ENCODE measurements at regions not wholly inside any gene's neighbourhood (a gene's known extent, or its start where the extent isn't known, plus 50 kb on each side); places are given as distances from the start of the nearest gene placed in this dataset.
A peak's percentile ranks its signal among the peaks of the same experiment; 100 is the strongest.
"Not testable (repeated sequence)": the region's sequence is repeated elsewhere in the genome, so short reads cannot be mapped to it uniquely, and the experiment has no call there.

DNA sequence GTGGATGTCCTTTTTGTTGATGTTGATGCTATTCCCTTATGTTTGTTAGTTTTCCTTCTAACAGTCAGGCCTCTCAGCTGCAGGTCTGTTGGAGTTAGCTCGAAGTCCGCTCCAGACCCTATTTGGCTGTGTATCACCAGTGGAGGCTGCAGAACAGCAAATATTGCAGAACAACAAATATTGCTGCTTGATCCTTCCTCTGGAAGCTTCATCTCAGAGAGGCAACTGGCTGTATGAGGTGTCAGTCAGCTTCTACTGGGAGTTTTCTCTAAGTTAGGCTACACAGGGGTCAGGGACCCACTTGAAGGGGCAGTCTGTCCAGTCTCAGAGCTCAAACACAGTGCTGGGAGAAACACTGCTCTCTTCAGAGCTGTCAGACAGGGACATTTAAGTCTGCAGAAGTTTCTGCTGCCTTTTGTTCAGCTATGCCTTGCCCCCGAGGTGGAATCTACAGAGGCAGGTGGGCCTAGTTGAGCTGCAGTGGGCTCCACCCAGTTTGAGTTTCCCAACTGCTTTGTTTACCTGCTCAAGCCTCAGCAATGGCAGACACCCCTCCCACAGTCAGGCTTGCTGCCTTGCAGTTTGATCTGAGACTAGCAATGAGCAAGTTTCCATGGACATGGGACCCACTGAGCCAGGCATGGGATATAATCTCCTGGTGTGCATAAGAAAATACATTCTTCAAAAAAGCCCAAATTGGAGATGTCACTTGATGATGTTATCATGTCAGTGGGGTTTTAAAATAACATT lies 99.5 kb downstream of the KDM5D start:
- no peak for DNase-seq (ENCODE audit: low read depth, low spot score)

- DNase-seq (ENCODE audit: low read depth, low spot score): no peak
Measured at GRCh38 chrY:19637651-19638347, 106.7 kb downstream of the KDM5D start.

GRCh38 chrY:19628926-19629325 lies 115.6 kb downstream of the KDM5D start:
- no peak for DNase-seq (ENCODE audit: low read depth, low spot score)

GRCh38 chrY:19622392-19622791 lies 122.1 kb downstream of the KDM5D start:
- DNase-seq (ENCODE audit: low read depth, low spot score): no peak

DNA sequence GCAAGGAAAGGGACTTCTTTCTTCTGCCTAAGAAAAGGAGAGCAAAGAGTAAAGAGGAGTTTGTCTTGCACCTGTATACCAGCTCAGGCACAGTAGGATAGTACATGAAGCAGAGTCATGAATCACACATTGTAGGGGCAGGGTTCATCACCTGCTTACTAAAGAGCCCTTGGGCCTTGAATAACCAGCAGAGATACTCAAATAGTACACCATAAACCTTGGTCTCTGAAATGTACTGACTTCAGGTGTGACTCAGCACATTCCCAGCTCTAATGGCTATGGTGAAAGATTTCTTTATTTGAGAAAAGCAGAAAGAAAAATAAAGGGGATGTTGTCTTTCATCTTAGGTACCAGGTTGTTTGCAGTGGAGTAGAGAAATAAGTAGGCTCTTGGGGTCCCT lies 122.8 kb downstream of the KDM5D start:
- no peak for DNase-seq (ENCODE audit: low read depth, low spot score)

- DNase-seq (ENCODE audit: low read depth, low spot score): no peak
Measured at GRCh38 chrY:19601113-19601512, 143.4 kb downstream of the KDM5D start.

DNA sequence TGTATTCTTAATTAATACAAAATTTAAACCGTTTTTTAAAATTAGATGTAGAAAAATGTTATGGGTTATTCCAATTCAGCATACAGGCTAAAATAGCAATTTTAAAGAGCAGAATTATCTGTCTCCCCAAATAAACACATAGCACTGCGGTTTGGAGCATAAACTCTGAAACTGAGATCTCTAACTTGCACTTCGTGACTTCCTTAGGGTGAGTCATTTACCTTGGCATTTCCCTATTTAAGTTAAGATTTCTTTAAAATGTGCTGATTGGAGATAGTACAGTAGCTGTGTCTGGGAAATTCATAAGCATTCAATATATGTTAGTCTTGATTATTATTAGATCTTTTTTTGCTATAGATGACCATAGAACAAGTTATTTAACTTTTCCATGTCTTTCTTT lies 143.8 kb downstream of the KDM5D start:
- no peak for DNase-seq (ENCODE audit: low read depth, low spot score)

- DNase-seq (ENCODE audit: low read depth, low spot score): no peak
Measured at GRCh38 chrY:19590235-19590634, 154.3 kb downstream of the KDM5D start.

GRCh38 chrY:19589664-19590063 lies 154.9 kb downstream of the KDM5D start:
- no peak for DNase-seq (ENCODE audit: low read depth, low spot score)

DNA sequence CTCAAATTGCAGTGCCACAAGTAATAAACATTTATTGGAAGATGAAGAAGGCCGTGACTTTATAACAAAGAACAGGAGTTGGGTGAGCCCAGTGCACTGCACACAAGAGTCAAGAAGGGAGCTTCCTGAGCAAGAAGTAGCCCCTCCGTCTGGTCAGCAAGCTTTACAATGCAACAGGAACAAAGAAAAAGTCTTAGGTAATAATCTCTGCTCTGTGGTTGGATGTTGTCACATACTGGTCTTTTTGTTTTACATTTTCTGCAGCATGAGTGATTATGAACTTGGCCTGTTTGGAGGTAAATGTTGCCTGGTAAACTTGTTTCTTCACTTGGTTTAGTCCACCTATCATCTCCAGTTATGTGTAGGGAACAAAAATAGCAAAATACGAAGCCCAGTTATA lies 157.2 kb downstream of the KDM5D start:
- DNase-seq (ENCODE audit: low read depth, low spot score): no peak

DNA sequence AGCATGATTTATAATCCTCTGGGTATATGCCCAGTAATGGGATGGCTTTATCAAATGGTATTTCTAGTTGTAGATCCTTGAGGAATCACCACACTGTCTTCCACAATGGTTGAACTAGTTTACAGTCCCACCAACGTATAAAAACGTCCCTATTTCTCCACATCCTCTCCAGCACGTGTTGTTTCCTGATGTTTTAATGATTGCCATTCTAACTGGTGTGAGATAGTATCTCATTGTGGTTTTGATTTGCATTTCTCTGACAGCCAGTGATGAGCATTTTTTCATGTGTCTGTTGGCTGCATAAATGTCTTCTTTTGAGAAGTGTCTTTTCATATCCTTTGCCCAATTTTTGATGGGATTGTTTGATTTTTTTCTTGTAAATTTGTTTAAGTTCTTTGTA lies 163.5 kb downstream of the KDM5D start:
- not testable (repeated sequence) for DNase-seq (ENCODE audit: low read depth, low spot score)

- DNase-seq (ENCODE audit: low read depth, low spot score): no peak
Measured at GRCh38 chrY:19578281-19578874, 166.1 kb downstream of the KDM5D start.

DNA sequence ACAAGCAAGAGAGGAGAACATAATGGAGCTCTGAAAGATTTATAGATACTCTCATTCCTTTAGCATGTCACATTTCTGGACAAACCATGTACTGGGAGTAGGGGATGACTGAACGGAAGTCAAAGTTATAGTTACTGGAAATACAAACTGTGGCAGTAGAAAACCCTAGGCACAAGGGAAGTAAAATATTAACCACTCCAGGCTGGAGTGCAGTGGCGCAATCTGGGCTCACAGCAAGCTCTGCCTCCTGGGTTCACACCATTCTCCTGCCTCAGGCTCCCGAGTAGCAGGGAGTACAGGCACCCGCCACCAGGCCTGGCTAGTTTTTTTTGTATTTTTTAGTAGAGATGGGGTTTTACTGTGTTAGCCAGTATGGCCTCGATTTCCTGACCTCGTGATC lies 167.3 kb downstream of the KDM5D start:
- no peak for DNase-seq (ENCODE audit: low read depth, low spot score)

DNA sequence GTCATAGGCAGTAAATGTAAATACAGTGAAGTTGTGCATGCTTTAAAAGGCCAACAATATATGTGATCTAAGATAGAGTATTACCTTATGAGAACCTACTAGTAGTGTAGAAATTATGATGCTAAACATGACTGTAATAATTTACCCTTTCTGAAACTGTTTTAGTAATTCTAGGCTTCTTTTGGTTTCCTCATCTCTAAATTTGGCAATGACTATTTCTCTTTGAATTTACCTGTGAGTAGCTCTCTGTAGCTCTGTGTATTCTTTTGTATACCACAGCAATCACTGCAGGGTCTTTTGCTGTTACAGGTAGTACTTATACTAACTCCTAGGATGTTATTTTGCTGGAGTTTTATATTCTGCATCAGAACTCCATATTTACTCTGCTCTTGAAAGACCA lies 169.6 kb downstream of the KDM5D start:
- DNase-seq (ENCODE audit: low read depth, low spot score): no peak

DNA sequence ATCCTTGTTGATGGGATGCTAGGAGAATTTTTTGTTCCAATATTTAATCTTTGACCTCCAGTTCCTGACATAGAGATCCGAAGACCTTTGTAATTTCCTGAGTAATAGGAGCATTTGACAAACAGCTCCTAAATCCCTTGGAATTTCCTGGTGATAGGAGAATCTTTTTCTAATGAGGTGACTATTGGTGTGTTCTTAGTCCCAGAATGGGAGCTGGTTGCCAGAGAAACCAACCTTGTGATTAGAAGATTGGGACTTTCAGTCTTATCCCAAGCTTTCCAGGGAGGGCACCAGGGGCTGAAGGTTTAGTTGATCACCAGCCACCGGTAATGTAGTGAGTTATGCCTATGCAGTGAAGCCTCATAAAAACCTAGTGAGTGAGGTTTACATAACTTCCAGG lies 170.9 kb downstream of the KDM5D start:
- no peak for DNase-seq (ENCODE audit: low read depth, low spot score)

- no peak for DNase-seq (ENCODE audit: low read depth, low spot score)
Measured at GRCh38 chrY:19570999-19571398, 173.5 kb downstream of the KDM5D start.

DNA sequence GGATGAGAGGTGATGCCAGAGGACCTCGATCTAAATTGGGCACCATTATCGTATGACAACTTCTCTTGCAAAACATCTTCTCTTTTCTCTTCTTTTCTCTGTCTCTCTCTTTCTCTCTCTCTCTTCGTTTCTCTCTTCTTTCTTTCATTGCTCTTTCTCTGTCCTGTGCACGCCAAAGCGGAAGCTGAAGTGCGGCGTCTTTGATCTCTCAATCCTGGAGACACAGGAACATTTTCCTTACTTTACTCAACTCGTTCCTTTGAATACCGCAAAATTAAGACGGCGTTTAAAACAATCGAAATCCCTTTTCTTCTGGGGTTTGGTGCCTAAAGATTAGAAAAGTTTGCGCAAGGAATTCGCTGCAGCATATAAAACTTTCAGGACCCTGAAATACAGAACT lies 176.6 kb downstream of the KDM5D start:
- no peak for DNase-seq (ENCODE audit: low read depth, low spot score)

- peak; percentile 90 for DNase-seq (ENCODE audit: low read depth, low spot score)
Measured at GRCh38 chrY:19567051-19567921, 177.2 kb downstream of the KDM5D start.

DNA sequence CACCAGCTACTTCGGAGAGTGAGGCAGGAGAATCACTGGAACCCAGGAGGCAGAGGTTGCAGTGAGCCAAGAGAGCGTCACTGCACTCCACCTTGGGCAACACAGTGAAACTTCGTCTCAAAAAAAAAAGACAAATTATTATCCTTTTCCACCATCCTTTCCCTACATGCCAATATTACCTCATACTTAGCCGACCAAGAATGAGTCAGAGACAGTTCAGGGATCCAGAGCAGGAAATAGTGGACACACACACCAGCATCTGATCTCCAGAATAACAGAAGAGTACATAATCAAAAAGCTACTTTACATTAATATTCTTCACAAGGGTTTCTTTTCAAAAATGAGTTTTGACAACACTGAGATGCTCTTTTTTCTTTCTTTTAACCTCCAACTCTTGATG lies 185.4 kb downstream of the KDM5D start:
- no peak for DNase-seq (ENCODE audit: low read depth, low spot score)

DNA sequence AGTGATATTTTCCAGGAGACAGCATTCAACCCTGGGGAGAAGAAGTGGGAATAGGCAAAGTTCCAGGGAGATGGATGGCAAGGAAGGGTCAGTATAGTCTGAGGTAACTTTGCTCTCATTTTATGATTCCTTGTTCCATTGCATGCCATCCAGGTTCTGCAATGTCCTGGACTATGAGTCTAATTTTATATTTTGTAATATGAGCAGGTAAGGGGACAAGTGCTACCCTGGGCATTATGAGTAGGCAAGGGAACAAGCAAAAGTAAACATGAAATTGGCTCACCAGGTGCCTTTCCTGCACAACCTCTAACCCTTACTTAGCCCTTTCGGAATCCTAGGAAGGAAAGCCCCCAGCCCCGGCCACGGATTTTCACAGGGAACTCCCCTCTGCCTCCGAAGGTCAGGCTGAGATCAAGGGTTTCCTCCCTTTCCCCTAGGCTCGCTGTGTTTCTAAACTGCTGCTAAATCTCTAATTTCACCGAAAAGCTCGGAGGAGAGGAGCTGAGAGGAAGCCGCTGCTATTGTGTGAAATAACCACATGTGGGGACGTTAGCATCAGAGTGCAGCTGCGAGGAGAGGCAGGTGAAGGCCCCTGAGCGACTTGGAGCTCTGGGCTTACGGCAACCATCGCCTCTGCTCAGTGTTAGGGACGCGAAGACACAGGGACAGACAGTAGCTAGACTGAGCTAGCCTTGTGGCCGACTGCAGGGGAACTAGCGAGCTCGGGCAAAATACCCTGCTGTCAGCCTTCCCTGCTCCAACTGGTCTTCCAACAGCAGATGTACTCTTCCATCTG lies 194.7 kb downstream of the KDM5D start:
- DNase-seq (ENCODE audit: low read depth, low spot score): no peak
